Stimulated activated CD8-positive, alpha-beta memory T cell treated with anti-CD3 and anti-CD28 coated beads, Interleukin-7, amount 100 ng/mL, for 24 hours (primary cell): ENCODE measurements at regions not wholly inside any gene's neighbourhood (a gene's known extent, or its start where the extent isn't known, plus 50 kb on each side); places are given as distances from the start of the nearest gene placed in this dataset.

Source experiments
- DNase-seq: peaks from one replicate; pipeline ENCODE4 v3.0.0-alpha.2; 2020; ENCODE audit warnings: low read depth

DNA sequence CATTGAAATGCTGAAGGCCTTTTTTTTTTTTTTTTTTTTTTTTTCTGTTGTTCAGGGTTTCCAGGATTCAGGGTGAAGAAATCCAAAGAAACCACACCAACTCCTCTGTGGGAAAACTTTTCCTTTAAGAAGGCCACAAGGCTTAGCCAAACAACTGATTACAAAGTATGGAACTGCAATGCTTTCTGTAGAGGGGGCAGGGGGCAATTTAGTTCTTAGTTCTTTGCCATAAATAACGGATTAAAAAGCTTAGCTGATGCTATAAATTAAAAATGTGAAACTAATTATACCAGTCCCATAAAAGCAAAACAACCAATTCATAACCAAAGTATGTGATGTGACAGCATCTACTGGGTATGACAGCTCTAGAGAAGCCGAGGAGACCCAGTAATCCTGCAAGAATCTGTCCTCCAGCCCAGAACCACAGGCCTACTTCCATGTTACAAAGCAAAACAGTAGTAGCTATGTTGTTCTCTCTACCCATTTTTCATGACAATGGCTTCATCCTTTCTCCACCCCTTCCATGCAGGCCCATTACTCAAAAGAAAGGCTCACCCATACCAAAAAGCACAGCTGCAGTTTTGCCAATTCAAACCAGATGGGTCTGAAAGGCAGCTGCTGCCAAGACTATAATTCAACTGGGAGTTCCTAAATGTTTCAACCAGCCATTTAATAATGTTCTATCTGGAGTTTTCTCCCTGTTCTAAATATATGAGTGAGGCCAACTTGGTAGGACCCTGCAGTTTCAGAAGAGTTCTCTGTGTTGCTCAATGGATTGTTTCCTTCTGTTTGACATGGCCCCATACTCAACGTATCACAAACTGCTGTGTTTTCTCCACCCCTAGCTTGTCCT lies 167.1 kb upstream of the ZFHX3 start:
- no peak for DNase-seq

DNA sequence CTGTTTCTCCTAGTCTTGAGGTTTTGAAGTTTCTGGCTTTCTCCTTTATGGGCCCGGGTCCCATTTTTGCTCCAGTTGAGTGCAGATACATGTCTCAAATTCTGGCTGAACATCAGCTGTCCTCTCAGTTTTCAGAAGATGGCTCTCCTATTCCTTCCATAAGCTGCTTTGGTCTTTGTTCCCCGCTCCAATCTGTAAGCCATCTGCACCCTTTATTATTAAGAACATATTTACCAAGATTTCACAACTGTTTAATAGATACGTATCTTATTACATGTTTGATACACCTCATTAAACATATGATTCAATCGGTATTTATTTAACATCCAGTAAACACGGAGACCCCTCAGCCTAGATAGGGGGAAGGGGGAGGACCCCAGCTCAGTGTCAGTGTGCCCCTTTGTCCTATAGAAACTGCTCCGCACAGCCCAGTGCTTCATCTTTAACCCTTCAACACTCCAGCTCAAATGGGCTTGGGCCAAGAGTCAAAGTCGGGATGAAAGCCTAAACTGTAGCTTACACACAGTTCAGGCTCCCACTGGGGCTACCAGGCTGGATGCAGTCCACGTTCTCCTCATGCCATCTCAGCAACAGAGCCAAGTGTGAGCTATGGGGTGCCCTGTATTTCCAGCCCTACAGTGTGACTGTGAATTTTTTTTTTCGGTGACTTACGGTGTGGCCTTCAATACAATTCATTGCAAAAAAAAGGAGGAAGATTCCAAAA lies 166.0 kb upstream of the ZFHX3 start:
- no peak for DNase-seq

DNA sequence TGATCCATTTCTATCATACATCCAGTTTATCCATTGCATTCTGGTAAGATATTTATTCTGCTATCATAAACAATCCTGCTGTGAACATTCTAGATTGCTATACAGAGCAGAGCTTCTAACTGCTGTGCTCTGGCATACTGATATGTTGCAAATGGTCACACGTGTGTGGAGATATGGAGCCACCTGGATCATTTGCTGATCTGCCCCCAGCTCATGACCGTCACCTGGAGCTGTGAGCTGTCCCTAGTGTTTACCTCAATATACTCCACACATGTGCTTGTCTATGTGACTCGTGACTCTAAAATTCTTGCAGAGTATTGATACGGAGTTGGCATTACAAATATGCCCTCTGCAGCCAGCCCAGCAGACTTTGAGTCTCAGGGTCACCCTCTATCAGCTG lies 164.5 kb upstream of the ZFHX3 start:
- no peak for DNase-seq

DNA sequence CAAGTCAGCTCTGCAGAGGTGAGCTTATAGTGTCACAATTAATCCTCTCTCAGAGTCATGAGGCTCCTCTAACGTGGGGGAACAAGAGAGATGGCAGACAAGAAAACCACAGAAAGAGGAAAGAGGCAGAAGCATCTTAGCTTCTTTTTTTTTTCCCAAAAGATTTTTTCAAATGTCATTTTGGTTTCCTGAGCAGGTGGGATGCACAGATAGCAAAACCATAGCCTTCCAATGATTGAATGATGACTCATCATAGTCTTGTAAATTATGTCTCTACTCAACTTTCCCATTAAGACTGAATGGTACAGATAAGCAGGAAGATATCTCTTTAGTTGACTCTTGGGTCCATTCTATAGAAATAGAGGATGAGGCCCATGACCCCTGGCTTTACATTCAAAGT lies 162.8 kb upstream of the ZFHX3 start:
- DNase-seq: no peak

DNA sequence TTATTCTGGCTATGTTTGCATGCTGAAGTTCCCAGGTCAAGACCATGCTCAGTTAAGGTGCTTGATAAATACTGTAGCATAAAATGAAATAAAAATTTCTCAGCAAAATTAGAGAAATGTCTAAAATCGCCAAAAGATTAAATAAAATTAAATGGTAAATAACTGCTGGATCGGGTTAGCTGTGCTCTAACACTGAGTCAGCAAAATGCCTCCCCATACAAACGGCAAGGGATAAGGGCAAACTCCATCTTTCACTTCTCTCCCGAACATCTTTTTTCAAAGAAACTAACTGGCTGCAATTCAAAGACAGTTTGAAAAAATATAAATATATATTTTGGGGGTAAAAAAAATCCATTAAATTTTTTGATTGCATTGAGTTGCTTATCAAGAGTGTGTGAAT lies 162.2 kb upstream of the ZFHX3 start:
- no peak for DNase-seq

DNA sequence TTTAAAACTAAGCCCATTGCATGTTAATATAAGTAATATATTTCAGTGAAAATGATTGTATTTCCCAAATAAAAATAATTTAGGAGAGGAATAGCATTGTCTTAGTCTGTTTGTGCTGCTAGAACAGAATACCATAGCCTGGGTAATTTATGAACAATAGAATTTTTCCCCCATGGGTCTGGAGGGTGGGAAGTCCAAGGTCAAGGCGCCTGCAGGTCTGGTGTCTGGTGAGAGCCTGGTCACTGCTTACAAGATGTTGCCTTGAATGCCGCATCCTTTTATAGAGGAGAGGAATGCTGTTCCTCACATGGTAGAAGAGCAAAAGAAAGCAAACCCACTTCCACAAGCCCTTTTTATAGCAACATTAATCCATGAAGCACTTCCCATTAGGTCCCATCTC lies 161.3 kb upstream of the ZFHX3 start:
- no peak for DNase-seq

DNA sequence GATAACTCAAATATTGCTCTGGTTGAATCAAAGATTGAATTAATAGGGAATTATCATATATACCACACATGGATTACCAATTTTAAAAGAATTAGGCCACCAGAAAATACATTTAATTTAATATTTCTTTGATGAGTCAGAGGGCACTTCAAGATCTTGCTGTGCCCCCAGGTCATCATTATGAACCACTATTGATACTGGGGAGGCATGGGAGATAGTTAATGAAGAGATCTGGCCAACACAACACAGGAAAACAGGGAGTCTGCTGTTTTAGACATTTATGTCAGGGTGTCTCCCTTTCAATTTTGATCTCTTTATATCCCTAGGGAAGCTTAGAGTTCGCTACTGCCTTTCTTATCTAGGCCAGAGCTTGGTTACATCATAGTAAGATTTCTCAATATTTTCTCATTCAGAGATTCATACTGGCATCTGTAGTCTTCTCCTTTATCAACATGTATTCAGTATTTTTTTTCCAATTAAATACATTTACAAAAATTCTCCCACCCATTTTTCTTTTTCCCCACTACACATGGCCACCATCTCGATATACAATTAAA lies 158.3 kb upstream of the ZFHX3 start:
- DNase-seq: no peak

DNA sequence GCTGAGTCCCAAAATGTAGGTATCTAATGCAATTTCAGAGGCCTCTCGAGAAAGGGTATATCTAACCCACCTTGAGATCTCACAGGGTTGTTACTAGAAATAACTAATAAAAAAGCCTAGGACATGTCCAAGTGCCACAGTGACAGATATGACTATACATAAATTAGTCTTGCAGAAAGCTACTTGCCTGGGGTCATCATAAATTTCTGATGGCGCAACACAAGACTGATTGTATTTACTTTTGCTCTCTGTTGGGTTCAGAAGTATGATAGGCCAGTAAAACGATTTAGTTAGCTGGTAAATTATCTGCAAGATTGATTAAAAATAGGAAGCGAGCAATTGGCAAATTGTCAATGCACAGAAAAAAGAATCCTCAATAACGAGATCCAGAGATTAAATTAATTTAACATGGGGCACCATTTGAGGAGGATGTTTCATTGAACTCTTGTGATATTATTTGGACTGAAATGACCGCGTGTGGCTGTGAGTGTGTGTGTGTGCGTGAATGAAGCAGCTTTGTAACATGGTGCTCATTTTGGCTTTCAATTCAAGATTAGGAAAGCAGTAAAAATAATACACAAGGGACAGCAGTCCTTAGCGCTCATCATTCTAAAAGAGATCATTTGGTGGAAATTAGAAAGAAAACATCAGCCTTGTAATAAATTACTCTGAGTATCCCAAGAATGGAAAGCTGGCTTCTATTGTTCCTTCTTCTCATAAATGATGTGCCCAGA lies 157.4 kb upstream of the ZFHX3 start:
- DNase-seq: no peak

DNA sequence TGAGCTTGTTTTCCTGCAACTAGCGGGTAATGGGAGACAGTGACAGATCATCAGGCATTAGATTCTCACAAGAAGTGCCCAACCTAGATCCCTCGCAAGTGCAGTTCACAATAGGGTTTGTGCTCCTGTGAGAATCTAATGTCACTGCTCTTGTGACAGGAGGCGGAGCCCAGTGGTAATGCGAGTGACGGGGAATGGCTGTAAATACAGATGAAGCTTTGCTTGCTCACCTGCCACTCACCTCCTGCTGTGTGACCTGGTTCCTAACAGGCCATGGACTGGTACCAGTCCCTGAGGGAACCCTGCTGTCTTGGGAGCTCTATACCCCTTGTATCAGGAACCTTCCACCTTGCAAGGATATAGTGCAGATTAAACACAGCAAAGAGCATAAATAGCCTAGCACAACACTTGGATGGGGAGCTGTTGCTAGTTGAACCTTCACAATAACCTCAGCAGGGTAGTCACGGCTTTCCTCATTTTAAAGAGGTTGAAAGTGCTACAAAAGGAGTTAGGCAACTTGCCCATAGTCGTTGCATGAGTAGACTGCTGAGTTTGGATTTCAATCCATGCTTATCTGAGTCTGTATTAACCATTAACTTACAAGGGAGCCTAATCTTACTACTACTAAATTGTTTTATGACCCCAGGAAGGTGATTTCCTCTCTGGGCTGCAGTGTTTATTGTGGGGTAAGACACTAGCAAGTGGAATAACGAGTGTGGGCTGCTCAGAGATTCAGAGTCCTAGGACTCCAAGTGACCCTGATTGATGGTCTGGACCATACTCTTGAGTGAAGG lies 156.6 kb upstream of the ZFHX3 start:
- DNase-seq: no peak

DNA sequence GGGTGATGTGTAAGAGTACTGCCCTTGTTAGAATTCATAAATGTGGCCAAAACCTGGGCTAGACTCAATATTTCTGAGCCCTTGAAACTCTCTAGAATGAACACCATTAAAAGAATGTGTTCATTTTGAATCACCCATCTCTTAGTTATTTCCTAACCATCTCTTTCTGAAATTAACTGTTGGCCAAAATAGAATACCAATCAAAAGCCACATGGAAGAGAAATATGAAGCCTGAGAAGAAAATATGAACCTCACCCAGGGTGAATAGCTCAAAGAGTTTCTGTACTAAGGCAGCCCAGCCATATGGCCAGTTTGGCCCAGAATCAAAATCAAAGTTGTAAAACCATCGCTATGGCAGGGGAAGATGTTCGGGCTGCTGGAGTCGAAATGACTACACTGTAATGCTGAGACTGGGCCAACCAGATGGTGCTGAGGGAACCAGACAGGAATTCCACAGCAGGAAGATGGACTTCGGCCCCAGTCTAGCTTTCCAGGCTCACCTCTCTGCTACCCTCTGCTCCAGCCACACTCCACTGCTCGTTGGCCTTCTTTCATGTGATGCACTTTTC lies 154.3 kb upstream of the ZFHX3 start:
- no peak for DNase-seq

DNA sequence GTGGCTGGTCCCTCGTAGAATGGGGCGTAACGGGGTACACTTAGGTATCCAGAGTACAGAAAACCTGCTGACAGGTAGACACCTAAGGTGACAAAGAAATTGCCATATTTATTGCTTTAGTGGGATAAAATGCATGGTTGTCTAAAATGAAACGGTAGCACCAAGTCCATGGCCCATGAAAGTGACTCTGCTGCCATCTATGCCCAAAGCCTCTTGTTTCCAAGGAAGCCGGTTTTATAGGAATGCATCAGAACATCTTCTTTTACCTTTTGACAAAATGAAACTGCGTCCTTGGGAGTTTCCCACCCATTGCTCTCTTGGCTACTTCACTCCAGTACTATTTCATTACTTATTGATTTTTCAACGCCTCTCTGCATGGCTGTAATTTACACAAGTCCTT lies 151.3 kb upstream of the ZFHX3 start:
- DNase-seq: no peak

DNA sequence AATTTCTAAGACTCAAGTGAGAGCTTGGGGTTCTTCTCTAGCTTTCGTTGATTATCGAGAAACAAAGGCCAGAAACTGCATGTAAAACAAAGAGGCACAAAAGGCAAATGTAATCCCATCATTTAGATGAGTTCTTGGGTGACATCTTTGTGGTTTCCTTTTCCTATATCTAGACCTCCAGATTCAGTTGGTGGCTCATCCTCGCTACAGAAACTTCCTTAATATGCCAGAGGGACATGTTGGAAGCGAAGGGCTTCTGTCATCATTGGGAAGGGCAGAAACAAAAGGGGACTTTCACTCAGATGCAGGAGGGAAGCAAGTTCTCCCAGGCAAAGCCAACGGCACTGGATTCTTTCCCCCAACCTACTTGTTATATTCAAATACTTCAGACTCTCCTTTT lies 150.6 kb upstream of the ZFHX3 start:
- DNase-seq: no peak

DNA sequence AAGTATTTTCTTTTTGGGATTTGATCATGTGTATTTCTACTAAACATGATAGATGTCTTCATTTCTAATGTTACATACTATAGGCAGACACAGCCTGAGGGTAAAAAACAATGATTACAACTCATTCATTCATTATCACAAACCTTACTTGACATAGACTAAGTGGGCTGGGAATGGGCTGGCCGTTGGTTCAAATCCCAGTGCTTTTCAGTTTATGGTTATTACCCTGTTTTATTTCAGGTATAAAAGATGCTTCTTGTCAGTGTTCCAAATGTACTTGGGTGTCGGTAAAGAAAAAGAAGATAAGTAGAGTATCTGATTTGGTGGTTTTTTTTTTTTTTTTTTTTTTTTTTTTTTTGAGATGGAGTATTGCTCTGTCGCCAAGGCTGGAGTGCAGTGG lies 149.7 kb upstream of the ZFHX3 start:
- no peak for DNase-seq

DNA sequence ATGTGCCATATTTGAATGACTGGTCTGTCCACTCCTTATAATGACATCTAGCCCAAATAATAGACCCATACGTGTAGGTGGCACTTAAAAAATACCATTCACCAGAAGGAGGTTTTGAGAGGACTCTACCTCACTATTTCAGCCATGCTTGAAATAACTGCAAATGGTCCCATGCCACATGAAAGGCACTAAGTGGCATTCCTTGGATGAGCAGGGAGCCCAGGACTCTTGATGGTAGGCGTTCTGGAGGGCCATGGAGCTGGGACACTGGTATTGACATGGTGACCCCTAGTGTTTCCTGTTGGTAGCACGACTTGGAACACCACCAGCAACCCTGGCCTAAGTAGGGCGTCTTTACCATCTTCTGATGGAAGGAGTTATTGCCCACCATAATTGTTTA lies 148.7 kb upstream of the ZFHX3 start:
- DNase-seq: no peak

DNA sequence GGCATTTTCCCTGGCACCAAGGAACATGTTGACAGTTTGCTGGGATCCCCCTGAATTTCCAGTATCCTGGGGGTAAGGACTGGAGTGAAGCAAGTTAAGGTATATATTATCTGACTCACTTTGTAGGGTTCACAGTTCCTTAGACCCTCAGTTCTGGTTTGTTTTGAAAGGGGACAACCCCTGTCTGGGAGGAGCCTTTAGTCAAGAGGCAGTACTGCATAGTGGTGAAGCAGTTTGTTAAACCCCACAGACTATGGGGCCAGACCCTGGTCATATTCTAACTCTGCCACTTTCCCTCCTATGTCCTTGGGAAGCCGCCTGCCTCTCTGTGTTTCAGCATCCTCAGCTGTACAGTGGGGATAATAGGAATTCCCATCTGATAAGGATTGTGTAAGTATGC lies 145.5 kb upstream of the ZFHX3 start:
- no peak for DNase-seq

DNA sequence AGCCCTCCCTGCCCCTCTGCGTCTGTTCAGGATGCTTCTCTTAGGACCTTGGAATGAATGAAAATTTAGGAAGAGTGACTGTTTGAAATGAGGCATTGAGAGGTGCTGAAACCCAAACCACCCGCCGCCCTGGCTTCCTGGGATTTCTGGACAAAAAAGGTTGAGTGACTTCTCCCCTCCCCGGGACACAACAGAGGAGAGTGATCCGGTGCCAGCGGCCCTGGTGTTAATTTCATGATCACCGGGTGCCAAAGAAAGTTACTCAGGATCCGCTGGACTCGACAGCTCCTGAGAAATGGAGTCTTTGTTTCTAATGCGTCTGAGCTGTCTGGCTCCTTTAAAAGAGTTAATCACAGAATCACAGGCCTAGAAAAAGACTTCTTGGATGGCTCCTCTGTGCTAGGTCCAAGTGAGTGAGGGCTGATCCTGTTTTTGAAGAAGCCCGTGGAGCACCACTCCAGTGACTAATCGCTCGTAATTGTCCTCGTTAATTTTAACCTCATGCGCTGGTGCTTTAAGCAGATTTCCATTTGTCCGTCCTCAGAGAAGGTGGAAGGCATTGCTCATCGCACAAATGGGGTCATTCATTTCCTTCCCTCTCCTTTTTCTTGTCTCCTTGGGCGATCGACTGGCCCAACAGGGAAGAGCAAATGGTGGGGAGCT lies 144.4 kb upstream of the ZFHX3 start:
- no peak for DNase-seq

DNA sequence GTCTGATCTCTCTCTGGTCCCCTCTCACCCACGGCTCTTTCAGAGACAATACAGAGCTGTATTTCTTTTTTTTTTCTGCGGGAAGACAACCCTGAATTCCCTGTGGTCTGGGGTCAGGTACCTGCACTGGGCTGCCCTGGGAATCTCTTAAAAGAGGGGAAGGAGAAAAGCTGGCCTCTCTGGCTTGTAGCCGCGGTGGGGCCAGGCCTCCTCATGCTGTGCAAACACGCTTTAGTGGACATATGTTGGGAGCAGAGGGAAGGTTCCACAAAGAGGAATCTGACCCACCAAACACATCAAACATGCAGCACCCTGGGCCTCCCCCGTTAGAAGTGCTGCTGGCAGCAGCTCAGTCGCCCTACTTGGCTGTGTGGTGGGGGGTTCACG lies 143.7 kb upstream of the ZFHX3 start:
- DNase-seq: no peak

DNA sequence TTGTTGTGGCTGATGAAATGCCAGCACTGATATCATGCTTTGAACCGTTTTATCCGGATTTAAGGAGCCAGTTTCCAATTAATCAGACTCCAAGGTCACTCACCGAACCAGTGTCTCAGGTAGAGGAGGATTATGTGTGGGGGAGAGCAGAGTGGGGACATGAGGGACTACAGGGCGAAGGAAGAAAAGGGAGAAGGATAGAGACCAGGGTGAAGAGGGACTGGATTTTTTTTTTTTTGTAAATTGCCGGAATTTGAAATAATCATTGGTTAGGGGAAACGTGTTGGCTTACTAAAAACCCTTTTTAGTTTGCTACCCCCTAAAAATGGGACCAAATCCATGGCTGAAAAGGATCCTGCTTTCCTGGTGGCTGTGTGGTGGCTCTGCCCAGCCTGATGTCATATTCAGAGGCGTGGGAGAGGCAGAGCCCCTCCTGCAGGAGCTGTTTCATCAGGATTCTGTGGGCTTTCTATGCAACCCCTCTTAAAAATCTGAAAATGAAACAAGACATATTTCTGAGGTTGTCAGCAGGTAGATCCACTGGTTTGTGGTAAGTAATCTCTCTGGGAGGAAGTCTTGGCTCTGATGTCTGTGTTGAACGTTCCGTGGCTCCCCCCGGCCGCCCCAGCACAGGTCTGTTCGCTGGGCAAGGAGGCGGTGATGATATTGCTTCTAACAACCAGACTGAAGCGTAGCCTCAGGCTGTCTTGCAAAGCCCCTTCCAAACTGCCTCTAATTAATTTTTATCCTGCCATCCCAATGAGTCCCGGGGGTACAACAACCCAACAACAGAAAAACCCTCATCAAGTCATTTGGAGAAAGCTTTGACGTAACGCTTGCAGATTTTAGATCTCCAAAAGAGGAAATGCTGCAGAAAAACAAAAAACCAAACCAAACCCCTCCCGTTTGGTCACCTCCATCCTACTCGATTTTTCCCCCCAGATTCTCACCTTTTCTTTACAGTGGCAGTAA lies 143.0 kb upstream of the ZFHX3 start:
- no peak for DNase-seq

DNA sequence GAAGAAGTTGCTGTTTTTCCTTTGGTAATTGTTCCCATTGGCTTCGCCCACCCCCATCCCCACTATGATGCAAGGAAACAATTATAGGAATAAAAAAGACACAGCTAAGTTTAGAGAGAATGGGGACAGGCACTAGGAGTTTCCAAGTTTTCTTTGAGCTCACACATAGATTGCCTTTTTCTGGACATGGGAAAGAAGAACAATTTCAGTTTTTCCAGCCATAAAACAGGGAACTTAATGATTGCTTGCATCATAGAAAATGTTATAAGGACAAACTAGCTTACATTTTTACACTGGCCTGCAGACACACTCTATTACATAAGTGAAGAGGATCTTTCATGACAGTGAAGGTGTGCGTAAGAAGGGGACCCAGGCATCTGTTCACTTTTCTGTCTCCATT lies 142.3 kb upstream of the ZFHX3 start:
- no peak for DNase-seq

DNA sequence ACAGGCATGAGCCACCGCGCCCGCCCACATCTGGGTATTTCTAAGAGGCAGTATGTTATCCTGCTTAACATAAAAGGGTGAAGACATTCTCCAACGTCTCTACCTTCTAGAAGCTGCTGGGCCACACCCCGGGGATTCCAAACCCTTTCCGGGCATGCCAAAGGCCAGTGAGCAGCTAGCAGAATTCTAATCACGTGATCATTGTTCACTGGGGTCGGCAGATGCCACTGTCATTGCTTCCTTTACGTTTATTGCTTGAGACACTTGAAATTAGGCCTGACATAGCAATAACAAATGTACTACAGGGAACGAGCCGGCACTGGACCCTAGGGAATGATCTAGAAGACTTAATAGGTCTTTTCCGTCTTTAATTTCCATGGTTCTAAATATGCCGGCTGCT lies 141.2 kb upstream of the ZFHX3 start:
- no peak for DNase-seq
